ENCODE measurements at regions not wholly inside any gene's neighbourhood (a gene's known extent, or its start where the extent isn't known, plus 50 kb on each side); places are given as distances from the start of the nearest gene placed in this dataset.
A peak's percentile ranks its signal among the peaks of the same experiment; 100 is the strongest.
"Not testable (repeated sequence)": the region's sequence is repeated elsewhere in the genome, so short reads cannot be mapped to it uniquely, and the experiment has no call there.

DNA sequence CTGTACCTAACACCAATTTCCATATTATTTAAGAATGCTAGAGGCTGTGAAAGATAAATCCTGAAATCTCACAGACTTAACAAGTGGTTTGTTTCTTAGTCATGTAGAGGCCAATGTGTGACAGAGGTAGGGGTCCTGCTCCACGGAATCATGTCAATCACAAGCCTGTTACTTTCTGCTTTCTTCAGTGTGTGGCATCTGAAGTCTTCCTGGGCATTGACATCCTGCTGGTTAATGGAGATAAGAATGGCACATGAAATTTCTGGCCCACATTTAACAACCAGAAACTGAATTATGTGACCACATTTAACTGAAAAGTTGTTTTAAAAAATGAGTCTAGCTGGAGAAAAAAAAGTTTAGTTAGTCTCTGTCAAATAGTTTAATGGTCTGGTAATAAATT lies 68.3 kb upstream of the PLA2G4A start:
- Histone ChIP-seq H3K36me3 (ENCODE audit: insufficient read depth, low read length) (no peaks in the 10 kb centered on the region), H3K4me3 (no peak overlapping the region), H3K9ac (ENCODE audit: insufficient read length) (no peak overlapping the region), H3K9me3 (ENCODE audit: low read depth, low read length) (no peaks in the 10 kb centered on the region), H3K27ac (no peak overlapping the region)
- TF ChIP-seq POLR2AphosphoS5 (IDR thresholded peaks at IDR 0.05; ENCODE audit: borderline replicate concordance, low read depth, low read length) (no peak), EZH2 (IDR thresholded peaks at IDR 0.05) (no peak)
- no peak for DNase-seq (ENCODE audit: low read depth, low spot score)

DNA sequence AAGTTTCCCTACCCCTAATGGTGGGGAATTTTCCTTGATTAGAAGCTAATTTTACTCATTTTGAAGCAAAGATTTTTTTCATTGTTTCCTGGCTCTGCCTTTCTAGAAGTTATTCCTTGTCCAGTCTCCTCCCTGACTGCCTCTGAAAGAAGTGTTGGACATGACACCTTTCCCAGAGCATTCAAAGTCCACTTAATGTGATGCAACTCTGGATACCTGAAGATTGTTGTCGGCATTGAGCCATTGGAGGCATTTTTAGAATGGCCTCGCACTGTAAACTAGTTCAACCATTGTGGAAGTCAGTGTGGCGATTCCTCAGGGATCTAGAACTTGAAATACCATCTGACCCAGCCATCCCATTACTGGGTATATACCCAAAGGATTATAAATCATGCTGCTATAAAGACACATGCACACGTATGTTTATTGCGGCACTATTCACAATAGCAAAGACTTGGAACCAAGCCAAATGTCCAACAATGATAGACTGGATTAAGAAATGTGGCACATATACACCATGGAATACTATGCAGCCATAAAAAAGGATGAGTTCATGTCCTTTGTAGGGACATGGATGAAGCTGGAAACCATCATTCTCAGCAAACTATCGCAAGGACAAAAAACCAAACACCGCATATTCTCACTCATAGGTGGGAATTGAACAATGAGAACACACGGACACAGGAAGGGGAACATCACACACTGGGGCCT lies 69.7 kb upstream of the PLA2G4A start:
- H3K9me3 ChIP-seq (ENCODE audit: low read depth, low read length); H3K27ac ChIP-seq; DNase-seq (ENCODE audit: low read depth, low spot score); H3K9ac ChIP-seq (ENCODE audit: insufficient read length); H3K36me3 ChIP-seq (ENCODE audit: insufficient read depth, low read length); H3K4me3 ChIP-seq: not testable (repeated sequence)

DNA sequence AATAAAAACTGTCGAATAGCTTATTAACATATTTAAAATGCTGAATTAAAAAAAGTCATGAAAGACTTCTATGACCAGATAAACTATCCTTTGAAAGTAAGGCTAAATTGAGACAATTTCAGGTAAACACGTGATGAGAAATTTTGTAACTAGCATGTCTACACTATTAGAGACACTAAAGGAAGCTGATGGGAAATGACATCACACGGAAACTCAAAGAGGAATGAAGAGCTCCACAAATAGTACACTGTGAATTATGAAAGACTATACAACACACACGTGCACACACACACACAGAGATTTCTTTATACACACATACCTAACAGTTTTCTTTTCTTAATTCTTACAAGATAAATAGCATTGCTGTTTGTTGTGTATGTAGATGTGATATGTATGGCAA lies 70.9 kb upstream of the PLA2G4A start:
- no peaks in the 10 kb centered on the region for H3K36me3 ChIP-seq (ENCODE audit: insufficient read depth, low read length)
- H3K9me3 ChIP-seq (ENCODE audit: low read depth, low read length), result no peaks in the 10 kb centered on the region
- H3K27ac ChIP-seq, result no peak overlapping the region
- no peak for TF ChIP-seq POLR2AphosphoS5 (IDR thresholded peaks at IDR 0.05; ENCODE audit: borderline replicate concordance, low read depth, low read length)
- no peak for TF ChIP-seq EZH2 (IDR thresholded peaks at IDR 0.05)
- TF ChIP-seq FOXP2 (optimal IDR thresholded peaks at IDR 0.05; ENCODE audit: control extremely low read depth, extremely low read length, insufficient read depth), result no peak
- H3K4me3 ChIP-seq, result no peak overlapping the region
- no peak overlapping the region for H3K9ac ChIP-seq (ENCODE audit: insufficient read length)
- DNase-seq (ENCODE audit: low read depth, low spot score), result no peak

DNA sequence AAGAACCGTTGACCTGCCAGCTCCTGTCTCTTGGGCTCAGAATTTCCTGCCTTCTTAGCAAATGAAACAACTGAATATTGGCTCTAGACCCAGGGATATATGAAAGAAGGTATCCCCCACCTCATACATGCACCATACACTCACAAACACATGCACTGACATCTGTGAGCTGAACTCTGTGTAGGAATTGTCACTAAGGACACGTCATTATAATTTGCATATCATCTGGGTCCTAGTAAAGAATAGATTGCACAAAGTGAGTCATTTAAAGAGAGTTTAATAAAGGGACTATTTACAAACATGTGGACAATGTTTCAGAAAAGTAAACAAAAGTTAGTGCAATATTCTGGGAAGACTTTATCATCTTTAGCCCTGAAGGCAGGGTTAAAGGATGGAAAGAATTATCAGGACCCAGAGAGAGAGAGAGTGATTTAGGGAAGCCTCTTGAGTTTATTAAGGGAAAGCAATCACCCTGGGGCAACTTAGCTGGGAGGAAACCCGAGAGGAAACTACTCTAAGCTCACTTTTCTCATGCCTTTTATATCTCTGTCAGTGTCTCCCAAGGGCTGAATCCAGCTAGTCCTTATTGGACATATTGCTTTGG lies 74.1 kb upstream of the PLA2G4A start:
- no peaks in the 10 kb centered on the region for H3K36me3 ChIP-seq (ENCODE audit: insufficient read depth, low read length)
- H3K9me3 ChIP-seq (ENCODE audit: low read depth, low read length), result no peaks in the 10 kb centered on the region
- H3K4me3 ChIP-seq, result no peak overlapping the region
- TF ChIP-seq EZH2 (IDR thresholded peaks at IDR 0.05), result no peak
- no peak for TF ChIP-seq FOXP2 (optimal IDR thresholded peaks at IDR 0.05; ENCODE audit: control extremely low read depth, extremely low read length, insufficient read depth)
- no peak; the same call in 1 of the 2 replicates for TF ChIP-seq POLR2AphosphoS5 (IDR thresholded peaks at IDR 0.05; ENCODE audit: borderline replicate concordance, low read depth, low read length)
- peak; percentile 76 for DNase-seq (ENCODE audit: low read depth, low spot score)
- H3K9ac ChIP-seq (ENCODE audit: insufficient read length), result no peak overlapping the region
- no peak overlapping the region for H3K27ac ChIP-seq

DNA sequence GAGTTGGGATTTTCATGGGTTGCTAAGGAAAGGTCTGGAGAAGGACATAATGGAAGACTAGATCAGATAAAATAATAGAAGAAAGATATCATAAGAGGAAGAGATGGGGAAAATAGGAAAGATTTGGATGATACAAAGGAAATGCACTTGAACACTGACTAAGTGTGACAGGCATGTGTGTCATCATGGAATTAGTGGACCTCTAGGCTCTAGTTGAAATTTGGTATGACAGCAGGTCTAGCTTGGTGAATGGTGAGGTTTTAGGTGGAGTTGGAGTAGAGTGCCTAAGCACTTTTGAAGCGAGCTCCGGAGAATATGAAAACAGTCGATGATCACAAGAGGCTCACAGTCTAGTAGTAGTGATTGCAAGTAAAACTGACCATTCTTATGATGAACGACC lies 73.0 kb upstream of the PTGS2 start:
- TF ChIP-seq EZH2 (IDR thresholded peaks at IDR 0.05), result no peak
- no peak for TF ChIP-seq FOXP2 (optimal IDR thresholded peaks at IDR 0.05; ENCODE audit: control extremely low read depth, extremely low read length, insufficient read depth)
- no peak for TF ChIP-seq POLR2AphosphoS5 (IDR thresholded peaks at IDR 0.05; ENCODE audit: borderline replicate concordance, low read depth, low read length)
- Histone ChIP-seq H3K9ac (ENCODE audit: insufficient read length) (no peak overlapping the region), H3K36me3 (ENCODE audit: insufficient read depth, low read length) (no peaks in the 10 kb centered on the region), H3K9me3 (ENCODE audit: low read depth, low read length) (peaks cover 5% of the 10 kb centered on the region; the same call in 1 of the 2 replicates), H3K4me3 (no peak overlapping the region), H3K27ac (no peak overlapping the region)
- no peak for DNase-seq (ENCODE audit: low read depth, low spot score)

DNA sequence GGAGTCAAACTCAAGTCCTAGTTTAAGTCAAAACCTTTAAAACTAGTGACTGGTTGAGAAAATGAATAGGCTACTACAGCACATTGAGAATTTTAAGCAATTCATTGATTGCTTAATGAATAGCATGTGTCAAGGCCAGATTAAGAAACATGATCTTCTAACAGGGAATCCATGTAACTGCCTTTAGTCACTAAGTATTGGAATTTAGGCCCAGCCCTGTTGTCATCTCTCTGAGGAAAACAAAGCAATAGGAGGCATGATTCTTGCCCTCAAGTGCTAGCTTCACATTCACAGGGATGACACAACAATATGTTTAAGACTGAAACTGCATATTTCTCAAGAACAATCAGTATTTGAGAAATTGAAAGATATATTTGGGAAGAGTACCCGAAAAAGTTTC lies 70.0 kb upstream of the PTGS2 start:
- no peak overlapping the region for H3K27ac ChIP-seq
- TF ChIP-seq POLR2AphosphoS5 (IDR thresholded peaks at IDR 0.05; ENCODE audit: borderline replicate concordance, low read depth, low read length) (no peak), EZH2 (IDR thresholded peaks at IDR 0.05) (no peak), FOXP2 (optimal IDR thresholded peaks at IDR 0.05; ENCODE audit: control extremely low read depth, extremely low read length, insufficient read depth) (no peak)
- no peak overlapping the region for H3K9ac ChIP-seq (ENCODE audit: insufficient read length)
- no peak overlapping the region for H3K4me3 ChIP-seq
- H3K9me3 ChIP-seq (ENCODE audit: low read depth, low read length), result peaks cover 12% of the 10 kb centered on the region
- no peaks in the 10 kb centered on the region for H3K36me3 ChIP-seq (ENCODE audit: insufficient read depth, low read length)
- no peak for DNase-seq (ENCODE audit: low read depth, low spot score)

DNA sequence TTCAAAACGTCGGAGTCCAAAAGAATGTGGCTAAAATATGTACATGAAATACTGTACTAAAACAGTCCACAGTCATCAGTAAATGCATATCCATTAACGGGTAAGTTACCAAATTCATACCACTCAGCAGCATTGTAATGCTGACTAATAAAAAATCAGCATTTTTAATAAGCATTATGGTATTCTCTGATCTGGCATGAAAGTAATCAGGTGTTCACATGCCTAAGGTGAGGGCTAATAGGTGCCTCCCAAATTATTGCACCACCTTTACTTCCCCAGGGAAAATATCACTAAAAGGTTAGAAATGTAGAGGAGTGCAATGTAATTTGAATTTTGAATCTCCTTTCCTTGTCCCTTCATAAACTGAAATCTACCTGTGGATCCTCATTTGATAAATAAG lies 69.6 kb upstream of the PTGS2 start:
- TF ChIP-seq EZH2 (IDR thresholded peaks at IDR 0.05), result no peak
- no peak for TF ChIP-seq FOXP2 (optimal IDR thresholded peaks at IDR 0.05; ENCODE audit: control extremely low read depth, extremely low read length, insufficient read depth)
- TF ChIP-seq POLR2AphosphoS5 (IDR thresholded peaks at IDR 0.05; ENCODE audit: borderline replicate concordance, low read depth, low read length), result no peak

DNA sequence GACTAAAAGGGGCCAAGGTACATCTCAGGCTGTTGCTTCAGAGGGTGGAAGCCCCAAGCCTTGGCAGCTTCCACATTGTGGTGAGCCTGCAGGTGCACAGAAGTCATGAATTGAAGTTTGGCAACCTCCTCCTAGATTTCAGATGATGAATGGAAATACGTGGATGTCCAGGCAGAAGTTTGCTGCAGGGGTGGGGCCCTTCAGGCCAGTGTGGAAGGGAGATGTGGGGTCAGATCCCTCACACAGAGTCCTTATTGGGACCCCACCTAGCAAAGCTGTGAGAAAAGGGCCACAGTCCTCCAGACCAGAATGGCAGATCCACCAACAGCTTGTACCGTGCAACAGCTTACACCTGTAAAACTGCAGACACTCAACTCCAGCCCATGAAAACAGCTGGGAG lies 67.4 kb upstream of the PTGS2 start:
- no peak overlapping the region for H3K9ac ChIP-seq (ENCODE audit: insufficient read length)
- TF ChIP-seq FOXP2 (optimal IDR thresholded peaks at IDR 0.05; ENCODE audit: control extremely low read depth, extremely low read length, insufficient read depth) (no peak), POLR2AphosphoS5 (IDR thresholded peaks at IDR 0.05; ENCODE audit: borderline replicate concordance, low read depth, low read length) (no peak), EZH2 (IDR thresholded peaks at IDR 0.05) (no peak)
- H3K4me3 ChIP-seq, result no peak overlapping the region
- H3K27ac ChIP-seq, result no peak overlapping the region
- H3K9me3 ChIP-seq (ENCODE audit: low read depth, low read length), result peaks cover 12% of the 10 kb centered on the region
- no peak for DNase-seq (ENCODE audit: low read depth, low spot score)
- no peaks in the 10 kb centered on the region for H3K36me3 ChIP-seq (ENCODE audit: insufficient read depth, low read length)

More for the DNA sequence above, 69.6 kb upstream of the PTGS2 start:
- no peak overlapping the region for H3K4me3 ChIP-seq
- no peak overlapping the region for H3K27ac ChIP-seq
- H3K36me3 ChIP-seq (ENCODE audit: insufficient read depth, low read length), result no peaks in the 10 kb centered on the region
- no peak overlapping the region for H3K9ac ChIP-seq (ENCODE audit: insufficient read length)
- peaks cover 12% of the 10 kb centered on the region for H3K9me3 ChIP-seq (ENCODE audit: low read depth, low read length)
- DNase-seq (ENCODE audit: low read depth, low spot score), result no peak
